IMR-90 (cell line): ENCODE measurements at regions not wholly inside any gene's neighbourhood (a gene's known extent, or its start where the extent isn't known, plus 50 kb on each side); places are given as distances from the start of the nearest gene placed in this dataset.

ENCODE experiments used
- ATAC-seq: fragments of 200-7000 bp; cut with Tn5 transposase; 2 replicates; pipeline ENCODE4 v1.9.1; 2020; ENCODE audit warnings: low read depth, mild to moderate bottlenecking, moderate library complexity
- BruUV-seq: library from RNA; stranded (reverse); fragments of 400-500 nt; replicated peaks from 2 replicates; lab custom pipeline; 2021; lab: Mats Ljungman, UMichigan
- CTCF ChIA-PET: fragments of 300-600 bp; formaldehyde crosslinking; extraction: SDS; loops from one replicate; lab custom pipeline; 2021; ENCODE audit warnings: antibody characterized with exemption; lab: Yijun Ruan, JAX
- POLR2A ChIA-PET: fragments of 300-600 bp; sonication (Branson Sonifier 250); formaldehyde crosslinking; loops from one replicate; lab custom pipeline; 2022; ENCODE audit warnings: antibody characterized with exemption; ENCODE audit not compliant: unreplicated experiment; lab: Charles Lee
- DNase-seq: peaks from one replicate; pipeline ENCODE4 v3.0.0; 2013
- H2AFZ ChIP-seq: replicated peaks from 2 replicates; pipeline ENCODE3; 2013; ENCODE audit warnings: low read length, mild to moderate bottlenecking; ENCODE audit not compliant: poor library complexity
- H2AK5ac ChIP-seq: 2 replicates; pipeline ENCODE4 v1.6.1; 2013; ENCODE audit warnings: low read depth, low read length, inconsistent platforms
- H2AK9ac ChIP-seq: replicated peaks from 2 replicates; pipeline ENCODE3; 2013; ENCODE audit warnings: mild to moderate bottlenecking, low read depth, low read length, moderate library complexity; ENCODE audit not compliant: poor library complexity
- H2BK120ac ChIP-seq: 2 replicates; pipeline ENCODE4 v1.6.1; 2013; ENCODE audit warnings: low read depth, low read length, inconsistent platforms
- H2BK15ac ChIP-seq: 3 replicates; pipeline ENCODE4 v1.6.1; 2013; ENCODE audit warnings: low read depth, low read length, inconsistent platforms
- H2BK20ac ChIP-seq: 2 replicates; pipeline ENCODE4 v1.6.1; 2013; ENCODE audit warnings: low read depth, mild to moderate bottlenecking, inconsistent platforms, low read length, moderate library complexity
- H2BK5ac ChIP-seq: 2 replicates; pipeline ENCODE4 v1.6.1; 2013; ENCODE audit warnings: mild to moderate bottlenecking, low read depth, low read length, inconsistent platforms; ENCODE audit not compliant: poor library complexity, severe bottlenecking
- H3K14ac ChIP-seq: replicated peaks from 2 replicates; pipeline ENCODE4 v1.6.1; 2013; ENCODE audit warnings: low read depth, low read length, inconsistent platforms
- H3K18ac ChIP-seq: 2 replicates; pipeline ENCODE4 v1.6.1; 2013; ENCODE audit warnings: low read depth, low read length, control low read depth
- H3K23ac ChIP-seq: 2 replicates; pipeline ENCODE4 v1.6.1; 2013; ENCODE audit warnings: low read depth, low read length, inconsistent platforms
- H3K27ac ChIP-seq: 2 replicates; pipeline ENCODE4 v1.5.1; 2013; ENCODE audit warnings: mild to moderate bottlenecking, control low read depth, low read length; ENCODE audit not compliant: insufficient read depth
- H3K27me3 ChIP-seq: 2 replicates; pipeline ENCODE4 v1.6.1; 2013; ENCODE audit warnings: low read length; ENCODE audit not compliant: control insufficient read depth, insufficient read depth
- H3K36me3 ChIP-seq: 2 replicates; pipeline ENCODE4 v1.6.1; 2013; ENCODE audit warnings: low read length, mixed read lengths; ENCODE audit not compliant: control insufficient read depth, insufficient read depth
- H3K4ac ChIP-seq: 2 replicates; pipeline ENCODE4 v1.6.1; 2013; ENCODE audit warnings: low read depth, low read length, inconsistent platforms
- H3K4me1 ChIP-seq: 2 replicates; pipeline ENCODE4 v1.6.1; 2013; ENCODE audit warnings: low read length, mixed read lengths; ENCODE audit not compliant: control insufficient read depth, insufficient read depth
- H3K4me2 ChIP-seq: 2 replicates; pipeline ENCODE4 v1.6.1; 2013; ENCODE audit warnings: low read depth, mild to moderate bottlenecking, control low read depth, low read length, moderate library complexity
- H3K4me3 ChIP-seq: 2 replicates; pipeline ENCODE4 v1.5.1; 2013; ENCODE audit warnings: low read depth, mild to moderate bottlenecking, control low read depth, low read length, moderate library complexity; ENCODE audit not compliant: insufficient read depth
- H3K56ac ChIP-seq: 2 replicates; pipeline ENCODE4 v1.6.1; 2013; ENCODE audit warnings: low read length, inconsistent platforms; ENCODE audit not compliant: insufficient read depth; ENCODE audit errors: extremely low read depth
- H3K79me1 ChIP-seq, 2 experiments: 2 replicates each; pipeline ENCODE4 v1.6.1; 2013; ENCODE audit warnings: low read length in 2 of 2, inconsistent platforms in 1 of 2, low read depth in 1 of 2
- H3K9ac ChIP-seq: 2 replicates; pipeline ENCODE4 v1.6.1; 2013; ENCODE audit warnings: low read depth, low read length, control low read depth
- H3K9me1 ChIP-seq: 2 replicates; pipeline ENCODE4 v1.6.1; 2013; ENCODE audit warnings: low read length, inconsistent platforms; ENCODE audit not compliant: insufficient read depth
- H3K9me3 ChIP-seq: 2 replicates; pipeline ENCODE4 v1.6.1; 2013; ENCODE audit warnings: low read length; ENCODE audit not compliant: control insufficient read depth, insufficient read depth
- H4K20me1 ChIP-seq: 2 replicates; pipeline ENCODE4 v1.6.1; 2013; ENCODE audit warnings: low read length, inconsistent platforms; ENCODE audit not compliant: insufficient read depth
- H4K5ac ChIP-seq: 2 replicates; pipeline ENCODE4 v1.6.1; 2013; ENCODE audit warnings: mild to moderate bottlenecking, low read depth, low read length, control low read depth
- H4K8ac ChIP-seq, 2 experiments: 2 replicates each; pipeline ENCODE4 v1.6.1; 2013; ENCODE audit warnings: low read depth in 2 of 2, low read length in 2 of 2, control low read depth in 1 of 2, inconsistent platforms in 1 of 2
- H4K91ac ChIP-seq: 2 replicates; pipeline ENCODE4 v1.6.1; 2013; ENCODE audit warnings: low read depth, low read length, inconsistent platforms; ENCODE audit not compliant: insufficient read depth
- CEBPB ChIP-seq: IDR thresholded peaks from 2 replicates; pipeline ENCODE4 v1.6.1; 2012; ENCODE audit warnings: low read depth, low read length, improper control_type of control experiment
- CHD1 ChIP-seq: IDR thresholded peaks from 2 replicates; pipeline ENCODE4 v1.6.1; 2012; ENCODE audit warnings: low read depth, low read length, improper control_type of control experiment
- CTCF ChIP-seq: conservative IDR thresholded peaks from 2 replicates; pipeline ENCODE4 v1.5.1; 2012; ENCODE audit warnings: mild to moderate bottlenecking, low read depth, low read length, improper control_type of control experiment
- ELK1 ChIP-seq: fragments of 150-350 bp; IDR thresholded peaks from 2 replicates; pipeline ENCODE4 v1.6.1; 2016; ENCODE audit warnings: low read depth, mild to moderate bottlenecking, low read length, moderate library complexity, borderline replicate concordance
- FOS ChIP-seq: fragments of 150-350 bp; IDR thresholded peaks from 2 replicates; pipeline ENCODE4 v1.6.1; 2016; ENCODE audit warnings: low read depth, low read length
- MAFK ChIP-seq: IDR thresholded peaks from 2 replicates; pipeline ENCODE4 v1.6.1; 2012; ENCODE audit warnings: low read depth, low read length, improper control_type of control experiment
- MAZ ChIP-seq: IDR thresholded peaks from 2 replicates; pipeline ENCODE4 v1.6.1; 2012; ENCODE audit warnings: low read depth, mild to moderate bottlenecking, low read length, improper control_type of control experiment, moderate library complexity, borderline replicate concordance
- MXI1 ChIP-seq: IDR thresholded peaks from 2 replicates; pipeline ENCODE4 v1.6.1; 2012; ENCODE audit warnings: low read depth, mild to moderate bottlenecking, low read length, moderate library complexity, borderline replicate concordance
- NFE2L2 ChIP-seq: fragments of 150-350 bp; IDR thresholded peaks from 2 replicates; pipeline ENCODE4 v1.6.1; 2016; ENCODE audit warnings: low read depth, mild to moderate bottlenecking, low read length
- POLR2A ChIP-seq: IDR thresholded peaks from 2 replicates; pipeline ENCODE4 v1.6.1; 2012; ENCODE audit warnings: mild to moderate bottlenecking, low read depth, low read length
- RAD21 ChIP-seq: IDR thresholded peaks from 2 replicates; pipeline ENCODE4 v1.6.1; 2012; ENCODE audit warnings: low read length, improper control_type of control experiment
- RCOR1 ChIP-seq: IDR thresholded peaks from 2 replicates; pipeline ENCODE4 v1.6.1; 2012; ENCODE audit warnings: mild to moderate bottlenecking, low read length, improper control_type of control experiment; ENCODE audit not compliant: insufficient replicate concordance
- SMC3 ChIP-seq: fragments of 150-350 bp; IDR thresholded peaks from 2 replicates; pipeline ENCODE4 v1.6.1; 2016; ENCODE audit warnings: low read depth, mild to moderate bottlenecking, antibody characterized with exemption, low read length, moderate library complexity
- USF2 ChIP-seq: fragments of 150-350 bp; IDR thresholded peaks from 2 replicates; pipeline ENCODE4 v1.6.1; 2017; ENCODE audit warnings: mild to moderate bottlenecking, antibody characterized with exemption, low read length, low read depth
- WGBS, 2 experiments: methylation state at CpG; one replicate each; pipeline versions ENCODE4 v1.1.5 to v1.1.7; 2013; ENCODE audit warnings: missing lambda C conversion rate in 2 of 2; ENCODE audit not compliant: insufficient read length in 1 of 2; ENCODE audit errors: extremely low coverage in 2 of 2; 5-methylcytosine and 5-hydroxymethylcytosine counted together
- dilution Hi-C: fragments of 300-500 bp; cut with HindIII; formaldehyde crosslinking; loops from one replicate; pipeline ENCODE4 v1.14.3; 2018; ENCODE audit warnings: low sequenced_read_pairs; ENCODE audit not compliant: unreplicated experiment
- in situ Hi-C: fragments of 300-500 bp; cut with MboI; formaldehyde crosslinking; loops from 3 replicates; pipeline ENCODE4 v1.14.3; 2019; ENCODE audit warnings: low sequenced_read_pairs, inconsistent platforms, mixed read lengths
- intact Hi-C: fragments of 100-400 bp; cut with micrococcal nuclease; formaldehyde crosslinking; loops from 2 replicates; pipeline ENCODE4 v1.10.0; 2022

DNA sequence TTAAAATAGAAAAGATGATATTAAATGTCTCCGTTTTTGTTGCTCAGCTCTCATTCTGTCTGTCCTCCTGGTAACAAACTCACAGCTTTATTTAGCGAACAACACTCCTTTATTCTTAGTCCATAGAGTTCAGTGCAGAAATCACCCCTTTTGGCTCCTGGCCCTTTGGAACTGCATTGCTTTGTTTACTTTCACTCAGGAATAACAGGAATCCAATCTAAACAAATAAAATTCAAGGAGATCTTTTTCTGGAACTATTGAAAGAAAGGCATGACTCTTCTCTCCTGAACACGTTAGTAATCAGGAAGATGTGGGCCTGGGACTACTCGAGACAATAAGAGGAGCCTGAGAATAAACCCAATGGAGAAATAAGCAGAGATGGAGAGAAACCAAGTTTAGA, 409.2 kb downstream of the DIPK2A start:
- no peak for DNase-seq
- in situ Hi-C loops: no loop called here
- no peak overlapping the region for H3K56ac ChIP-seq
- H4K91ac ChIP-seq: no peak overlapping the region
- no peak overlapping the region for H2AFZ ChIP-seq
- H3K27ac ChIP-seq: no peak overlapping the region
- H3K14ac ChIP-seq: no peak overlapping the region
- H3K4me1 ChIP-seq: no peaks in the 10 kb centered on the region
- no peak overlapping the region for H2BK120ac ChIP-seq
- H3K18ac ChIP-seq: no peak overlapping the region
- H2BK20ac ChIP-seq: no peak overlapping the region
- H3K9ac ChIP-seq: no peak overlapping the region
- ChIA-PET POLR2A (no interaction called here), CTCF (no interaction called here)
- H4K8ac ChIP-seq: no peak overlapping the region
- no peaks in the 10 kb centered on the region for H3K27me3 ChIP-seq
- ATAC-seq: no peak
- H3K9me1 ChIP-seq: no peaks in the 10 kb centered on the region
- no peak overlapping the region for H2AK9ac ChIP-seq
- H3K23ac ChIP-seq: no peak overlapping the region
- no peak overlapping the region for H3K4ac ChIP-seq
- no peaks in the 10 kb centered on the region; the same call in 1 of the 2 replicates for H3K9me3 ChIP-seq
- dilution Hi-C loops: no loop called here
- WGBS, 2 experiments: 60% methylated on average over 1 of the region's 4 CpGs; no CpG with 5 or more reads in 1 of the 2 experiments
- no peak overlapping the region for H3K4me3 ChIP-seq
- no peak overlapping the region for H4K5ac ChIP-seq
- intact Hi-C loops: no loop called here
- no peaks in the 10 kb centered on the region for H3K36me3 ChIP-seq
- H2AK5ac ChIP-seq: no peak overlapping the region
- no peak overlapping the region for H3K4me2 ChIP-seq
- no peak overlapping the region for H2BK5ac ChIP-seq
- no TSS peak for BruUV-seq
- no peak overlapping the region for H2BK15ac ChIP-seq
- H3K79me1 ChIP-seq: no peaks in the 10 kb centered on the region
- H4K20me1 ChIP-seq: no peaks in the 10 kb centered on the region
- no peak for TF ChIP-seq RCOR1
- TF ChIP-seq MXI1: no peak
- no peak for TF ChIP-seq FOS
- TF ChIP-seq CTCF: no peak
- no peak for TF ChIP-seq ELK1
- no peak for TF ChIP-seq CHD1
- TF ChIP-seq SMC3: no peak
- TF ChIP-seq RAD21: no peak
- no peak for TF ChIP-seq CEBPB
- no peak for TF ChIP-seq MAFK
- no peak for TF ChIP-seq USF2
- TF ChIP-seq NFE2L2: no peak
- no peak for TF ChIP-seq MAZ
- no peak for TF ChIP-seq POLR2A
